Epidermal melanocyte (primary cell): ENCODE measurements at regions not wholly inside any gene's neighbourhood (a gene's known extent, or its start where the extent isn't known, plus 50 kb on each side); places are given as distances from the start of the nearest gene placed in this dataset.
"Not testable (repeated sequence)": the region's sequence is repeated elsewhere in the genome, so short reads cannot be mapped to it uniquely, and the experiment has no call there.

Experiments
- DNase-seq: peaks from one replicate; pipeline ENCODE4 v3.0.0; 2011; ENCODE audit warnings: low spot score; ENCODE audit not compliant: insufficient read length

DNA sequence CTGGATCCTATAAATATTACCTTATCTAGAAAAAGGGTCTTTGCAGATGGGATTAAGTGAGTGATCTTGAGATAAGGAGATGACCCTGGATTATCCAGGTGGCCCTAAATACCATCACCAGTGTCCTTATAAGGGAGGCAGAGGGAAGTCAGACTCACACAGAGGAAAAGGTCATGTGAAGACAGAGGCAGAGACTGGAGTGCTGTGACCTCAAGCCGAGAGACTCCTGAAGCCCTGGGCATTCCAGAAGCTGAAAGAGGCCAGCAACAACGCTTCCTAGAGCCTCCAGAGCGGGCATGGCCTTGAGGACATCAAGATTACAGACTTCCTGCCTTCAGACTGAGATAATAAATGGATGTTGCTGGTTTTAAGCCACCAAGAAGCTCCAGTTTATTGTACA is 118.8 kb downstream of the ATPSCKMT start:
- no peak for DNase-seq

DNA sequence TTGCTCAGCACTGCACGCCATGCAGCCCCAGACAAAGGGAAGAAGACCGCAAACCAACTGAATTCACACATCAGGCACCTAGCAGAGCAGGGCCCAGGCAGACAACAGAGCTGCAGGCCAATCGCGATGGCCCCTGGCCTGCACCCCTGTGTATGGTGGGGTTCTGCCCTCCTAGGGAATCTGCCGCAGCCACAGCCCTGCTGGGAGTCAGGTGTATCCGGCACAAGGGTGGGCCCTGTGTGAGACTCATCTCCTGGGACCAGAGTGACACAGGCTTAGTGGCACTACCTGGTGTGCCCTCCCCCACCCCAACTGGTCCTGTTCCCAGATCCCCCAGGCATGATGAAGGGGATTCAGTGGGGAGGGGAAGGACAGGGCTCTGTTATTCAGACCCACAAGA is 122.8 kb downstream of the ATPSCKMT start:
- DNase-seq = no peak

DNA sequence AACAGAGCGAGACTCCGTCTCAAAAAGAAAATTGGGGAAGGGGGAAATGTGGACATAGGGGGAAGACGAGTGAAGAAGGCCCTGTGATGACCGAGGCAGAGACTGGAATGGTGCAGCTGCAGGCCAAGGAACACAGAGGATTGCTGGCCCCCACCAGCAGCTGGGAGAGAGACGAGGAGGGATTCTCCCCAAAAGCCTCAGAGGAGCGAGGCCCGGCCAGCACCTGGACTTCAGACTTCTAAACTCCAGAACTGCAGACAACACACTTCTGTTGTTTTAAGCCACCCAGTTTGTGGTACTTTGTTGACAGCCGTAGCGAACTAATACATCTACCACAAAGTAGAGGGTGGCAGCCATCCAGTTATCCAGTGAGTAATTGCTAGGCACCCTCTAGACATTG is 124.6 kb downstream of the ATPSCKMT start:
- no peak for DNase-seq

DNA sequence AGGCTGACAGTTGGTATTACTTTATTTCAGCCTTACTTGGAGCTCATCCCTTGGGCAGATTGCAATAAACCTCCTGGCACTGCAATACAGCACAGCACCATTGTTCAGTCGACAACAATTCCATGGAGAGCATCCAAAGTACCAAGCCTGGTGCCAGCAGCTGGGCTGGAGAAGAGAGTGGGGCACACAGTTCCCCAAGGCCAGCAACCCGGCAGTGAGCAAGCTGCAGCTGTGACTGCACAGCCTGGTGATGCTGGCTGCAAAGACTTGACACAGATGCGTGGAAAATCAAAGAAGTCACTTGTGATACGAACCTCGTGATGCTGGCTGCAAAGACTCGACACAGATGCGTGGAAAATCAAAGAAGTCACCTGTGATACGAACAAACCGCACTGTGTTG is 125.4 kb downstream of the ATPSCKMT start:
- peak; percentile 58 for DNase-seq

DNA sequence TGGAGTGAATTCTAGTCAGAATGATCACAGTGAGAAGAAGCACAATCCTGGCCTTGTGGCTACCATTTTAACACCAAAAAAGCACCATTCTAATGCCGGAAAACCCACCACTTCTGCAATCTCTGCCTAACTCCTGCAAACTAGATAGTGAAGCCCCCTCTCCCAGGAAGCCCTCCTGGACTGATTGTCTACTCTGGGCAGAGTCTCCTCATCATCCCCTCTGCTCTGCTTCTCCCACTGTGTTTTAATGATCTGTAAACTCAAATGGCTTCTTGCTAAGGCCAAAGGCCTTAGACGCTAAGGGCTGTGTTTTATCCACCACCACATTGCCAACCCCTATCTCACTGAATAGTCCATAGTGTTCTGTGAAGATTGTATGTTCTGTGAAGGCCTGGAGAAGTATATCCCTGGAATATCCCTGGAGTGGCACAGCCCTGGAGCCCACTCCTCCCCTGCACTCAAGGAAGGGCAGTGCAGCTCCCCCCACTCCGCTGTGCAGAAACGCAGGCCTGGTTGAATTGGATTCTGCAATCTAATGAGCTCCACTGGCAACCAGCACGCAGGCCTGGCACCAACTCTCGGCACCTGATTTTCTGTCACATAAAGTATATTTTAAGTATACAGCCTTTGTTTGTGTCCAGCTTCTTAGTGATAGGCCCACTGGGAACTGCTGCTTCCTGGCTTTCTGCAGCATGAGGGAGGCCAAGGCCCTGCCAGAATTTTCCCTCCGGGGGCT is 126.3 kb downstream of the ATPSCKMT start:
- no peak for DNase-seq

DNA sequence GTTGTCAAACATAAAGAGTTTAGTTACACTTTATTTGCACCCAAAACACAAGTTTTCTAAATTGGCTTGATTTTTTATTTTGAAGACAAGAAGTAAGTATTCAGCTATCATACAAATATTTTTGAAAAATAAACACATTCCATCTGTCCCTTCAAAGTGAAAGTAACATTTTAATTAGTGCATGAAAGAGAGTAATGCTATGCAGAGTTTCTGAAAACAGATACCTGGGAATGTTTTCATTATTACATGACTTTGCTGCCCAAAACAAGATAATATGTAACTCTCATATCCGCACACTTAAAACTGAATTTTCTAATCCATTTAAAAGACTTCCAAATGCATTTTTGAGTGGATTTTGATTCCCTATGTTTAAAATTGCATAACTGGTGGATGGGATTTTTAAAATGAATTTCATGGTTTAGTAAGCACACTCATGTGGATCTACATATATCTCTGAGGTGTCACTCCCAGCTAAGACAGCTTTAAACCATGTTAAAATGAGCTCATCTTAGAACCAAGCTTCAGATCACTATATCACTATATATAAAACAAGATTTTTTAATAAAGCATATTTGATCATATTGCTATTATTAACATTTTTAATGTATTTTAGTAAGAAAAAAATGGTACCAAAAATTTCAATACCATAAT is 127.5 kb downstream of the ATPSCKMT start:
- DNase-seq = no peak

DNA sequence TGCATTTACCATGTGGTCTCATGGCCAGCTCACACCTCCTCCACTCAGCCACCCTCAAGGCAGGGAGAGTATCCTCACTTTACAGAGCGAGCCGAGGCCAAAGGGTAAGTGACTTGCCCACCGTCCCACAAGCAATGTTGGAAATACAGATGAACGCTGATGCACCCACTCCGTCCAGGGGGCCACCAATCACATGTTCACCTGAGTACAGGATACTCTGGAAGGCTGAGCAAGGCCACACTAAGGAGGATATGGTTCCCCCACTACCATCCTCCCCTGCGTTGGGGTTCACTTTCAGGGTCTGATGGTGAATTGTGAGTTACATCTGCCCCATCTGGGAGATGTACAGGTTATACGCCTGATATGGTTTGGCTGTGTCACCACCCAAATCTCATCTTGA is 128.8 kb downstream of the ATPSCKMT start:
- no peak for DNase-seq

DNA sequence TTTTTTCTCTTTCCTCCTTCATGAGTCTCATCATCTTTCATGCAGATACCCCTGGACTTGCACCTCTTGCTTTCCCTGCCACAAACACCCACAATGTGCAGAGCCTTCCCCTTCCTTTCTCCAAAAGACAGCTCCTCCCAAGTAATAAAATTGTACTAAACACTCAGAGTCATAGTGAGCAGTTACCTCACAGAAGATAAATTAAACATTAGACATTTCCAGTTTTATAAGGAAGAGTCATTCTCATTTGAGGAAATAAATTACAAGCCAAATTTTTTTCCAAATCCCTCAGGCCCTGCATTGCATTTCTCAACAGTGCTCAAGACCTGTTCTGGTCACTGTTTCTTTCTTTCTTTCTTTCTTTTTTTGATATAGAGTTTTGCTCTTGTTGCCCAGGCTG is 131.5 kb downstream of the ATPSCKMT start:
- no peak for DNase-seq

DNA sequence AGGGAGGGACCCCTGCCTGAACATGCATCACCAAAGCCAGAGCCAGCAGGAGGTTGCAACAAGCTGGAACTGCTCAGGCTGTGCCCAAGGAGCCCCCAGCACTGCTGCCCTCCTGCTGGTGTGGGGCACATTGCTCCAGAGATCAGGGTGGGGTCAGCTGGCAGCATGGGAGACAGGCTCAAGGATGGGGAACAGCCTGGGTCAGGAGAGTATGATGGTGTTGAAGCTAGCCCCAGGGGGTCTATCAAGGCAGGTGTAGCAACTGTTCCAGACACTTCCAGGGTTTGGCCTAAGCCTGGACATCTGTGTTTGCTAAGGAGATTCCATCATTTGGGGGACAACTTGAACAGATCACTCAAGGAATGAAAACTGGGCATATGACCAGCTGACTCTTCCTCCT is 133.1 kb downstream of the ATPSCKMT start:
- DNase-seq = no peak

DNA sequence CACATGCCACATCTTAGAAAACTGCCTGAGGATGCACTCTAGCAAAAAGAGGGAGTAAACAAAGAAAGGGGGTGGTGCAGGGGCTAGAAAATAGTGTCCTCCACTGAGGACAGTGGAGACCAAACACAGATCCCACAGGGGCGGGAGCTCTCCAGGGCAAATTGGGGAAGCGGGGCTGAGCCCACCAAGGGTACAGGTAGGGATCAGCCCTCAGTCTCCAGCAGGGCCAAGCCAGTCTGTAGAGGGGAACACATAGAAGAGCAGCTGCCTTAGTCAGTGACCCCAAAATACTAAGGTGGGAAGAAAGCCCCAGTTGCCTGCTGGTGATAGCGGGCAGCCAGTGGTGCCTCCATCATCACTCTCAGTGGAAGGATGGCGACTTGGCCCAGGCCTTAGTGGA is 134.0 kb downstream of the ATPSCKMT start:
- DNase-seq = no peak

DNA sequence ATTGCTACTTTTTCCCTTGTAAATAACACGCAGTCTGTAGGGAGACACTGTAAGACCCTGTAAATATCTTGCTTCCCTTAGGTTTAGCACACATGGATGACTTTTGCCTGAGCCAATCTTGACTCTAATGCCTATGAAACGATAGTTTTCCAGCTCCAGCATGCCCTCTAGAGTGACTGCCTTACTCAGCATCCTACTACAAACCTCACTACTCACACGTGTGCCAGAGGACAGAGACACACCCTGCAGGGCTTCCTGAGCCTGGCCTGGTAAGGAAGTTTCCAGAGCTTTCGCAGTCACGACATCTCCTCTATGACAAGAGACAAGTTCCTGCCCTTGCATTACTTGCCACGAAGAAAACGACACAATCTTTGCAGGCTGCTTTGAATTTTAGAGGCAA is 138.1 kb downstream of the ATPSCKMT start:
- DNase-seq = no peak

DNA sequence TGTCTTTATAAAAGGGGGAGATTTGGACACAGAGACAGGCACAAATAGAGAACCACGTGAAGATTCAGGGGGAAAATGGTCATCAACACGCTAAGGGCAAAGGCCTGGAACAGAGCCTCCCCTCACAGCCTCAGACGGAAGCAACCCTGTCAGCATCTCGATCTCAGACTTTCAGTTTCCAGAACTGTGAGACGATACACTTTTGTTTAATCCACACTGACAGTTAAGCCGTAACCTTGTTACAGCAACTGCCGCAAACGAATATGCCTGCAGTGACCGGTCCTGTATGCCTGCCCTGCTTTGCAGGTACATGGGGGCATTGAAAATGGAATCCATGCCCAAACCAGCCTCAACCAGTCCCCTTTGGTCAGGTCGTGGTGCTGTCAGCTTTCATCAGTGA is 139.5 kb downstream of the ATPSCKMT start:
- DNase-seq = no peak

DNA sequence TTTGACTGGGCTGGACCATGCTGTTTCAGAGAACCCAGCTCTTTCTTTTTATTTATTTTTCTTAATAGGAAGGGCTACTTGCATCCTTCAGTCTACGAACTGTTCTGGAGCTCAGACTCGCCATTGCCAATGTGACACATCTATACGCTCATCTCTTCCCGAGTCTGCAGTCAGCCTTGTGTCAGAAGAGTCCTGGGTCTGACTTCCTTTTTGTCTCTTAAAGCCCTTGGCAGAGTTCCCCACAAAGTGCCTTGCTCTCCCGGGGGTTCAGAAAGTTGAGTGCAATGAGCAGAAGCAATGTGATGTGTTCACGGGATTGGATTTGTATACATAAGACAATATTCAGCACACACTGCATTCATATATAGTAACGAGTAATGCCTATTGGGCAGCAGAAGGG is 140.4 kb downstream of the ATPSCKMT start:
- DNase-seq = no peak

DNA sequence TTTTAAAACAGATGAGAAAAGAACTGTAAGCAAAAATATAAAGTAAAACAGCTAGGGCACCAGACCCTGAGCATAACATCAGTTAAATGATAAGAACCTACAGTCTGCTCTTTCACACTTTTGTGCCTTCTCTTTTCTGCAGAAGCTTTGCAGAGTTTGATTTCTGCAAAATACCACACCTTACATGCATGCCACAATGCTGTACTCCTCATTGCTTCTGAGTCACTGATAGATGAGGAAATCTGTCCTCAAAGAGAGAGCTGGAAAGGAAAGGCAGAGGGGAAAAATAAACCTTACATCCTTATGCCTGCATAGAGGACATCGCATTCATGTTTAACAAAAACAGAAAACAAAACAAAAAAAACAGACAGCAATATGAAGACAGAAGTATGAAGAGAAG is 142.9 kb downstream of the ATPSCKMT start:
- no peak for DNase-seq

DNA sequence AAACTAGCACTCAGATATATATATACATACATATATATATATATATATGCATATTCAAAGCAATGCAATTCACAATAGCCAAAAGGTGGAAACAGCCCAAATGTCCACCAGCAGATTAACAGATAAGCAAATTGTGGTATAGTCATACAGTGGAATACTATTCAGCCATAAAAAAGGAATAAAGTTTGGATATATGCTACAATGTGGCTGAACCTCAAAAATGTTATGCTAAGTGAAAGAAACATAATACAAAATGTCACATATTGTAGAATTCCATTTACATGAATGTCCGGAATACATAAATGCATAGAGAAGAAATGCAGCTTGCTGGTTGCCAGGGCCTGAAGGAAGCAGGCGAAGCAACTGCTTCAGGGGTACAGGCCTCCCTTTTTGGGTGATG is 143.4 kb downstream of the ATPSCKMT start:
- DNase-seq = no peak

DNA sequence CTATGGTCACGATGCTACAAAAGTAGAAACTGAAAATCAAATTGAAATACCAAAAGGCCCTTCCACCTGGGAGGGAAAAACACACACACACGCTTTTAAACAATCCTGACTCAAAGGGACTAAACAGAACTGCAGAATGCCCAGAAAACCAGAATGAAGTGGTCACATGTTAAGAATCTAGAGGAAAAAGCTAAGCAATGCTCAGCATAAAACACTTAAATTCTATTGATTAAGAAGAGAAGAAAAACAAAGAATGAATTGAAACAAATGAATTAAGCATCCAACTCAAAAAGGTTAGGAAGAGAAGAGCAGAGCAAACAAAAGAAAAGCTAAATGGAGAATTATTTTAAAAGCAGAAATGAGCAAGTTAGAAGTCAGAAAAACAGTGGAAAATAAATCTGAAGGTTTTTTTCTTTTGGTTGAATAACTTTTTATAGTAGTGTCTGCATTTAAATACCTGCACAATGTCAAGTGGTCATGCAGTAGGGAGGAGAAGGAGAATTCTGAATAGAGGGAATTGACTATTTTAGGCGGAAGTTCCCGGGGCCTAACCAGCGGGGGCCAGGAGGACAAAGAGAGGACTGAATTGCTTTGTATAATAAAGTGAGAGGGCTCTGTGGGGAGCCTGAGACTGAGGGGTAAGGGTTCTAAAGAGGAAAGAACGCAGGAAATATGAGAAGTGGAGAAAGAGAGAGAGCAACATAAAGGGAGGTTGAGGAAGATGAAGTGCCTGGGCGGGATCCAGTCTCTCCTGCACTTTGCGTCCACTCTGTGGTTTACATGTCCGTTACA is 146.8 kb downstream of the ATPSCKMT start:
- DNase-seq = no peak

DNA sequence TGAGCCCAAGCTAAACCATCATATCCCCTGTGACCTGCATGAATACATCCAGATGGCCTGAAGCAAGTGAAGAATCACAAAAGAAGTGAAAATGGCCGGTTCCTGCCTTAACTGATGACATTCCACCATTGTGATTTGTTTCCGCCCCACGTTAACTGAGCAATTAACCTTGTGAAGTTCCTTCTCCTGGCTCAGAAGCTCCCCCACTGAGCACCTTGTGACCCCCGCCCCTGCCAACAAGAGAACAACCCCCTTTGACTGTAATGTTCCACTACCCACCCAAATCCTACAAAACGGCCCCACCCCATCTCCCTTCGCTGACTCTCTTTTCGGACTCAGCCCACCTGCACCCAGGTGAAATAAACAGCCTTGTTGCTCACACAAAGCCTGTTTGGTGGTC is 147.5 kb downstream of the ATPSCKMT start:
- DNase-seq = not testable (repeated sequence)

DNA sequence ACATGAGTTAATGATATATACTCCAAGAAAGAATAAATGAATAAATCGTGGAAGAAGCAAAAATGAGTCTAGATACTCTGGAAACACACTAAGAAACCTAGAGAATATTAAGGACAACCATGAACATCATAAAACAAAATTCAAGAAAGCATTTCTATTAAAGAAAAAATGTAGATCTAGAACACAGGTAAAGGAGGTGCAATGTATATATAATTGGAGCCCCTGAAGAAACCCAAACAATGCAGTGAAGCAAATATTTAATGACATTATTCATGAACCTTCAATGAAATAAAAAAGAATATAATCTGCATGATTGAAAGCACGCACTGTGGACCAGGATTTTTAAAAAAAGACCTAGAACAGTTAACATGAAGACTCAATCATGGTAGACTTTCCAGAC is 150.1 kb downstream of the ATPSCKMT start:
- no peak for DNase-seq

DNA sequence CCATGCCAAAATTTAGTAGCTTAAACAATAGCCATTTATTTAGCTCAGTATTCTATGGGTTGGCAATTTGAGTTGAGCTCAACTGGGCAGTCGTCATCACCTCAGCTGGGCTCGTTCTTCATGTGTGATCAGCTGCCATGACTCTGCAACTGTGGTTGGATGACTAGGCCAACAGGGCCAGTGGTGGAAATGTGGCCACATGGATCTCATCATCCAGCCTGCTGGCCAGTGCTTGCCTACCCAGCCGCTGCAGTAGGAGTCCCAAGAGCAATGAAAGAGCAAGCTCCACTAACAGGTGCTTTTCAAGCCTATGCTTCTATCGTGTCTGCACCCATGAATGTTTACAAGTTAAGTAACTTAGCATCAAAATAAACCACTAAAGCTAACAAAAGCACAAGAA is 158.0 kb downstream of the ATPSCKMT start:
- no peak for DNase-seq

DNA sequence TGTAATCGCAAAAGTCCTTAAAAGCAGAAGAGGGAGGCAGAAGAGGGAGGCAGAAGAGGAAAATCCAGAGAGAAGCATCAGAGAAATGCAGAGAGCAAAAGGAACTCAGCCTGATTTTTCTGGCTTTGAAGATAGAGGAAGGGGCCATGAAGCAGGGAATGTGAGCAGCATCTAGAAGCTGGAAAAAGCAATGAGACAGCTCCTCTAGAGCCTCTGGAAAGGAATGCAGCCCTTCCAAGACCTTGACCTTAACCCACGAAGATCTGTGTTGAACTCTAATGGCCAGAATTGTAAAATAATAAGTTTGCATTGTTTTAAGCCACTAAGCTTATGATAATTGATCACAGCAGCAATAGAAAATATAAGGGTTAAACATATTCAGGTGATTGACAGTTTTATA is 159.6 kb downstream of the ATPSCKMT start:
- DNase-seq = no peak

DNA sequence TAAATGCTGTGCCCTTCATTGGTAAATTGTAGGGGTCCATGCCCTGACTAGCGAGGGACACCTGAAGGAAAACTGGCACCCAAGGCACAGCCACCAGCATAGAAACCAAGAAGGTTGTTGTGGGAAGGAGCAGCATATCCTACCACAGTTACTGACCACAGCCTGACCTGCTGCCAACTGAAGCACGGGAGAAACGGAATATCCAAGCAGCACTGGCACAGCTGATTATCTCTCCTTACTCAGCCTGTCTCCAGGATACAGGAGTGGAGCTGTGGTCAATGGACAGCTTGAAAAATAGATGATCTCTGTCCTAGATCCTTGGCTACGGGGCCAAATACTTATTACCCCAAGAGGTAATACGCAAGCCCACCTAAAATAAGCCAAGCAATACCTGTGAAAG is 164.5 kb downstream of the ATPSCKMT start:
- DNase-seq = no peak

DNA sequence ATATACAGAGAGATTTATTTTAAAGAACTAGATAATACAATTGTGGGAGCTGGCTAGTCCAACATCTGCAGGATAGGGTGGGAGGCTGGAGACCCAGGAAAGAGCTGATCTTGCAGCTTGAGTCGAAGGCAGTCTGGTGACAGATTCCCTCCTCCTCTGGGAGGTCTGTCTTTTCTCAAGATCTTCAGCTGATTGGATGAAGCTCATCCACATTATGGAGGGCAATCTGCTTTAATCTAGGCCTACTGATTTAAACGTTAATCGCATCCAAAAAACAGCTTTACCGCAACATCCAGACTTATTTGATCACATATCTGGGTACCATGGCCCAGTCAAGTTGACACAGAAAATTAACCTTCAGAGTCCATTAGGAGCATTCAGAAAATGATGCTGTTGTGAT is 168.1 kb downstream of the ATPSCKMT start:
- no peak for DNase-seq
